ENCODE measurements at regions not wholly inside any gene's neighbourhood (a gene's known extent, or its start where the extent isn't known, plus 50 kb on each side); places are given as distances from the start of the nearest gene placed in this dataset.

GRCh38 chr10:10054466-10054865, 963.2 kb upstream of the CELF2 start:
- Histone ChIP-seq H3K4me3 (ENCODE audit: low read depth, low read length) (no peak overlapping the region), H3K14ac (ENCODE audit: low read length) (no peak overlapping the region)
- no CpG with 5 or more reads among the region's 7 CpGs for WGBS (ENCODE audit: extremely low coverage, insufficient coverage, insufficient read length)

DNA sequence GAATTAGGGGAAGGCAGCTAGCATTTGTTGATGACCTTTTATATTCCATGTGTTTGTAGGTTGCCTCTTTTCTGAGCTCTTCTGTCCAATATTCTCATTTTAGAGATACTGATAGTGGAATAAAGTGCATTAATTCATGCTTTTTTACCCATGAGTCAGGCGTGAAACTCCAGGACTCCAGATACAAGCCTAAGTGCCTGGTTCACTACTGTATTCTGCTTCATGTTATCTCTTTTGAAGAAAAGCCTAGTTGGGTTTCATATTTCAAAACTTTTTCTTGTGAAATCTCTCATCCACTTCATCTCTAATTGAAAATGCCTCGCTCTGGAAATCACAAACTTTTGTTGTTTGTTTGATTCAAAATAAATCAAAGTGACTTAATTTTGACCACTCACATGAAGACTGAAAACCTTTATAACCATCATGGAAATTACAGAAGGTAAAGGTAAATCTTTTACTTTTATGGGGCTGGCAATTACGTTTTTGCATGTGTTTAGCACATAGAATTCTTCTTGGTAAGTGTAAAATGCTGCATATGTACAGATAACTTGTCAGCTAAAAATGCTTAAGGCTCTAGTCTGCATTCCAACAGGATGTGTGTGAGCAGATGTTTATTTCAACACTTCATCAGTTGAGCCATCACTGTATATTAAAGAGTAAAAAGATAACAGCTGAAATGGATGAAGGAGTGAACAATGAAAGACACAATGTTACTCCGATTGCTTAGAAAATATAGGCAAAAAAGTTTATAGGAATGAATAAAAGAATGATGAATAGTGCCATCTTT, 961.8 kb upstream of the CELF2 start:
- no peak overlapping the region for H4K91ac ChIP-seq (ENCODE audit: low read depth, low read length)
- H2BK120ac ChIP-seq (ENCODE audit: insufficient read depth, low read length, poor library complexity), result no peak overlapping the region
- H4K8ac ChIP-seq (ENCODE audit: low read depth, low read length), result no peak overlapping the region
- H2BK5ac ChIP-seq (ENCODE audit: low read depth, low read length, poor library complexity), result no peak overlapping the region
- no peak overlapping the region for H3K4ac ChIP-seq (ENCODE audit: low read depth, low read length)
- no peaks in the 10 kb centered on the region for H3K27me3 ChIP-seq (ENCODE audit: insufficient read depth, low read length)
- DNase-seq, result peak; percentile 1 to 44
- H4K12ac ChIP-seq (ENCODE audit: low read depth, low read length), result no peak overlapping the region
- no peaks in the 10 kb centered on the region for H3K79me2 ChIP-seq (ENCODE audit: control insufficient read depth, insufficient read depth, low read length, poor library complexity)
- H2AK5ac ChIP-seq (ENCODE audit: low read length), result no peak overlapping the region
- H3K9ac ChIP-seq (ENCODE audit: low read length), result no peak overlapping the region
- H3K27ac ChIP-seq (ENCODE audit: low read depth, low read length), result no peak overlapping the region
- no peak overlapping the region for H3K4me2 ChIP-seq (ENCODE audit: low read length)
- H3K4me3 ChIP-seq (ENCODE audit: low read depth, low read length), result no peak overlapping the region
- H3K23ac ChIP-seq (ENCODE audit: low read length), result no peak overlapping the region
- no peaks in the 10 kb centered on the region for H3K79me1 ChIP-seq (ENCODE audit: low read length)
- no CpG with 5 or more reads among the region's 4 CpGs for WGBS (ENCODE audit: extremely low coverage, insufficient coverage, insufficient read length)
- H3K4me1 ChIP-seq (ENCODE audit: control insufficient read depth in 1 of 2, insufficient read depth in 2 of 2, low read length in 2 of 2), result no peaks in the 10 kb centered on the region
- no peak overlapping the region for H2BK12ac ChIP-seq (ENCODE audit: low read length)
- no peak overlapping the region for H2AFZ ChIP-seq (ENCODE audit: insufficient read depth, low read length, poor library complexity)
- peaks cover 2% of the 10 kb centered on the region for H3K9me3 ChIP-seq (ENCODE audit: insufficient read depth, low read depth, low read length)
- no peak overlapping the region for H3K18ac ChIP-seq (ENCODE audit: low read length)
- no peaks in the 10 kb centered on the region for H3K36me3 ChIP-seq (ENCODE audit: control insufficient read depth in 1 of 2, insufficient read depth in 2 of 2, low read length in 2 of 2)
- H3K14ac ChIP-seq (ENCODE audit: low read length), result no peak overlapping the region

More at GRCh38 chr10:10054466-10054865, 963.2 kb upstream of the CELF2 start:
- Histone ChIP-seq H3K9me3 (ENCODE audit: insufficient read depth, low read depth, low read length) (peaks cover 2% of the 10 kb centered on the region), H3K4me2 (ENCODE audit: low read length) (no peak overlapping the region), H4K91ac (ENCODE audit: low read depth, low read length) (no peak overlapping the region), H3K79me1 (ENCODE audit: low read length) (no peaks in the 10 kb centered on the region), H3K23ac (ENCODE audit: low read length) (no peak overlapping the region), H2BK120ac (ENCODE audit: insufficient read depth, low read length, poor library complexity) (no peak overlapping the region), H3K4ac (ENCODE audit: low read depth, low read length) (no peak overlapping the region), H3K4me1 (ENCODE audit: control insufficient read depth in 1 of 2, insufficient read depth in 2 of 2, low read length in 2 of 2) (no peaks in the 10 kb centered on the region), H3K36me3 (ENCODE audit: control insufficient read depth in 1 of 2, insufficient read depth in 2 of 2, low read length in 2 of 2) (no peaks in the 10 kb centered on the region), H2BK12ac (ENCODE audit: low read length) (no peak overlapping the region), H3K9ac (ENCODE audit: low read length) (no peak overlapping the region), H3K27ac (ENCODE audit: low read depth, low read length) (no peak overlapping the region), H2BK5ac (ENCODE audit: low read depth, low read length, poor library complexity) (no peak overlapping the region), H4K12ac (ENCODE audit: low read depth, low read length) (no peak overlapping the region), H3K18ac (ENCODE audit: low read length) (no peak overlapping the region), H2AK5ac (ENCODE audit: low read length) (no peak overlapping the region), H2AFZ (ENCODE audit: insufficient read depth, low read length, poor library complexity) (no peak overlapping the region), H3K27me3 (ENCODE audit: insufficient read depth, low read length) (no peaks in the 10 kb centered on the region), H4K8ac (ENCODE audit: low read depth, low read length) (no peak overlapping the region), H3K79me2 (ENCODE audit: control insufficient read depth, insufficient read depth, low read length, poor library complexity) (no peaks in the 10 kb centered on the region)
- DNase-seq, result no peak

GRCh38 chr10:10056961-10057360, 960.7 kb upstream of the CELF2 start:
- Histone ChIP-seq H2AFZ (ENCODE audit: insufficient read depth, low read length, poor library complexity) (no peak overlapping the region), H2BK5ac (ENCODE audit: low read depth, low read length, poor library complexity) (no peak overlapping the region), H4K8ac (ENCODE audit: low read depth, low read length) (no peak overlapping the region), H3K9ac (ENCODE audit: low read length) (no peak overlapping the region), H3K27me3 (ENCODE audit: insufficient read depth, low read length) (no peaks in the 10 kb centered on the region), H4K91ac (ENCODE audit: low read depth, low read length) (no peak overlapping the region), H3K4ac (ENCODE audit: low read depth, low read length) (no peak overlapping the region), H3K27ac (ENCODE audit: low read depth, low read length) (no peak overlapping the region), H3K79me2 (ENCODE audit: control insufficient read depth, insufficient read depth, low read length, poor library complexity) (no peaks in the 10 kb centered on the region), H3K9me3 (ENCODE audit: insufficient read depth, low read depth, low read length) (peaks cover 2% of the 10 kb centered on the region), H3K4me1 (ENCODE audit: control insufficient read depth in 1 of 2, insufficient read depth in 2 of 2, low read length in 2 of 2) (no peaks in the 10 kb centered on the region), H2AK5ac (ENCODE audit: low read length) (no peak overlapping the region), H4K12ac (ENCODE audit: low read depth, low read length) (no peak overlapping the region), H3K4me2 (ENCODE audit: low read length) (no peak overlapping the region), H3K79me1 (ENCODE audit: low read length) (no peaks in the 10 kb centered on the region), H2BK120ac (ENCODE audit: insufficient read depth, low read length, poor library complexity) (no peak overlapping the region), H3K36me3 (ENCODE audit: control insufficient read depth in 1 of 2, insufficient read depth in 2 of 2, low read length in 2 of 2) (no peaks in the 10 kb centered on the region), H3K23ac (ENCODE audit: low read length) (no peak overlapping the region), H3K14ac (ENCODE audit: low read length) (no peak overlapping the region), H3K18ac (ENCODE audit: low read length) (no peak overlapping the region), H3K4me3 (ENCODE audit: low read depth, low read length) (no peak overlapping the region), H2BK12ac (ENCODE audit: low read length) (no peak overlapping the region)
- peak in 1 of 2 donors; percentile 13 for DNase-seq
- WGBS (ENCODE audit: extremely low coverage, insufficient coverage, insufficient read length), result no CpG with 5 or more reads among the region's 5 CpGs

GRCh38 chr10:10067644-10068043, 950.0 kb upstream of the CELF2 start:
- Histone ChIP-seq H3K4ac (ENCODE audit: low read depth, low read length) (no peak overlapping the region), H3K27ac (ENCODE audit: low read depth, low read length) (no peak overlapping the region)
- no peak for DNase-seq

More at GRCh38 chr10:10067644-10068043, 950.0 kb upstream of the CELF2 start:
- no peak overlapping the region for H2AK5ac ChIP-seq (ENCODE audit: low read length)
- H3K4me3 ChIP-seq (ENCODE audit: low read depth, low read length), result no peak overlapping the region
- no peak overlapping the region for H4K91ac ChIP-seq (ENCODE audit: low read depth, low read length)
- H3K79me2 ChIP-seq (ENCODE audit: control insufficient read depth, insufficient read depth, low read length, poor library complexity), result no peaks in the 10 kb centered on the region
- H3K23ac ChIP-seq (ENCODE audit: low read length), result no peak overlapping the region
- no peaks in the 10 kb centered on the region for H3K27me3 ChIP-seq (ENCODE audit: insufficient read depth, low read length)
- H4K8ac ChIP-seq (ENCODE audit: low read depth, low read length), result no peak overlapping the region
- H3K9ac ChIP-seq (ENCODE audit: low read length), result no peak overlapping the region
- no peak overlapping the region for H2BK120ac ChIP-seq (ENCODE audit: insufficient read depth, low read length, poor library complexity)
- no peak overlapping the region for H2AFZ ChIP-seq (ENCODE audit: insufficient read depth, low read length, poor library complexity)
- no peak overlapping the region for H3K4me2 ChIP-seq (ENCODE audit: low read length)
- no peaks in the 10 kb centered on the region for H3K36me3 ChIP-seq (ENCODE audit: control insufficient read depth in 1 of 2, insufficient read depth in 2 of 2, low read length in 2 of 2)
- H2BK12ac ChIP-seq (ENCODE audit: low read length), result no peak overlapping the region
- H4K12ac ChIP-seq (ENCODE audit: low read depth, low read length), result no peak overlapping the region
- no peaks in the 10 kb centered on the region for H3K4me1 ChIP-seq (ENCODE audit: control insufficient read depth in 1 of 2, insufficient read depth in 2 of 2, low read length in 2 of 2)
- no peak overlapping the region for H3K14ac ChIP-seq (ENCODE audit: low read length)
- no peak overlapping the region for H3K18ac ChIP-seq (ENCODE audit: low read length)
- H3K79me1 ChIP-seq (ENCODE audit: low read length), result no peaks in the 10 kb centered on the region
- H2BK5ac ChIP-seq (ENCODE audit: low read depth, low read length, poor library complexity), result no peak overlapping the region
- H3K9me3 ChIP-seq (ENCODE audit: insufficient read depth, low read depth, low read length), result peaks cover 2% of the 10 kb centered on the region
